ENCODE measurements at regions not wholly inside any gene's neighbourhood (a gene's known extent, or its start where the extent isn't known, plus 50 kb on each side); places are given as distances from the start of the nearest gene placed in this dataset.

DNA sequence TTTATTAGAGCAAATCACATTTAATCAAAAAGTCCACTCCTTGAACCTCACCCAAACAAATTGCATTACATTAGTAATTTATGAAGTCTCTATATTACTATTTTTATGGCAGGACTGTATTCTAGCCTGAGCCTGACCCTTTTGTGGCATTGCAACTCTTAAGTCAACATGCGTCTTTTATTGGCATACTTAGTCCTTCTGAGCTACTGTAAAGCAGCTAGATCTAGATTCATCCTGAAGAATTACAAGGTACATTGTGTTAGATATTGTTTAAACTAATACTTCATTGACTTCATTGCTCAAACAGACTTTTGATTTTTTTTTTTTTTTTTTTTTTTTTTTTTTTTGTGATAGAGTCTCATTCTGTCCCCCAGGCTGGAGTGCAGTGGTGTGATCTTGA is 1842.5 kb upstream of the CDH9 start:
- Histone ChIP-seq H3K18ac (ENCODE audit: insufficient read length, low read depth, low read length) (no peak overlapping the region), H4K5ac (ENCODE audit: insufficient read length, low read depth, low read length) (no peak overlapping the region), H3K79me2 (ENCODE audit: insufficient read depth, low read length) (no peaks in the 10 kb centered on the region), H2BK15ac (ENCODE audit: low read depth, low read length) (no peak overlapping the region), H3K56ac (ENCODE audit: insufficient read length, low read depth, low read length) (no peak overlapping the region), H3K4me1 (ENCODE audit: insufficient read depth, low read length) (no peaks in the 10 kb centered on the region), H3T11ph (ENCODE audit: low read length) (no peak overlapping the region), H3K4me2 (ENCODE audit: insufficient read depth, insufficient read length, low read length) (no peak overlapping the region), H3K23me2 (ENCODE audit: insufficient read length, low read depth, low read length, poor library complexity, severe bottlenecking) (no peaks in the 10 kb centered on the region), H2AFZ (ENCODE audit: low read length) (no peak overlapping the region), H2BK12ac (ENCODE audit: insufficient read length, low read depth, low read length) (no peak overlapping the region), H3K27ac (ENCODE audit: insufficient read length, low read depth, low read length) (no peak overlapping the region), H3K14ac (ENCODE audit: insufficient read depth, low read length) (no peak overlapping the region), H3K79me1 (ENCODE audit: insufficient read depth, low read depth, low read length, poor library complexity, severe bottlenecking) (no peaks in the 10 kb centered on the region), H2BK5ac (ENCODE audit: insufficient read length, low read length) (no peak overlapping the region), H2AK5ac (ENCODE audit: insufficient read length, low read length) (no peak overlapping the region), H2BK20ac (ENCODE audit: low read depth, low read length, poor library complexity, severe bottlenecking) (no peak overlapping the region), H4K8ac (replicated peaks; ENCODE audit: insufficient read length, low read depth, low read length) (no peak overlapping the region), H4K91ac (ENCODE audit: insufficient read length, low read depth, low read length) (no peak overlapping the region), H2BK120ac (ENCODE audit: low read depth, low read length, poor library complexity, severe bottlenecking) (no peak overlapping the region), H3K4ac (ENCODE audit: low read depth, low read length) (no peak overlapping the region), H3K9ac (ENCODE audit: extremely low read depth, insufficient read length, low read length) (no peak overlapping the region), H3K23ac (ENCODE audit: insufficient read length, low read depth, low read length) (no peak overlapping the region), H3K27me3 (ENCODE audit: insufficient read depth, low read length) (no peaks in the 10 kb centered on the region), H3K9me3 (ENCODE audit: control insufficient read depth, low read depth, low read length) (no peaks in the 10 kb centered on the region), H4K20me1 (ENCODE audit: control insufficient read depth, insufficient read depth, insufficient read length) (no peaks in the 10 kb centered on the region)
- Mint-ChIP-seq H3K36me3 (ENCODE audit: insufficient read depth in 1 of 3, low read depth in 3 of 3) (peaks cover 6 to 12% (median 6%) of the 10 kb centered on the region in 3 experiments), H3K27me3 (ENCODE audit: low read depth) (no peaks in the 10 kb centered on the region), H3K27ac (peak overlapping the region in 1 of 3 experiments; percentile 72; a peak in 1 of 7 replicates), H3K4me3 (no peak overlapping the region), H3K4me1 (no peaks in the 10 kb centered on the region), H3K9me3 (peaks cover 12 to 19% of the 10 kb centered on the region in 2 experiments)
- TF ChIP-seq, protein P1, sequence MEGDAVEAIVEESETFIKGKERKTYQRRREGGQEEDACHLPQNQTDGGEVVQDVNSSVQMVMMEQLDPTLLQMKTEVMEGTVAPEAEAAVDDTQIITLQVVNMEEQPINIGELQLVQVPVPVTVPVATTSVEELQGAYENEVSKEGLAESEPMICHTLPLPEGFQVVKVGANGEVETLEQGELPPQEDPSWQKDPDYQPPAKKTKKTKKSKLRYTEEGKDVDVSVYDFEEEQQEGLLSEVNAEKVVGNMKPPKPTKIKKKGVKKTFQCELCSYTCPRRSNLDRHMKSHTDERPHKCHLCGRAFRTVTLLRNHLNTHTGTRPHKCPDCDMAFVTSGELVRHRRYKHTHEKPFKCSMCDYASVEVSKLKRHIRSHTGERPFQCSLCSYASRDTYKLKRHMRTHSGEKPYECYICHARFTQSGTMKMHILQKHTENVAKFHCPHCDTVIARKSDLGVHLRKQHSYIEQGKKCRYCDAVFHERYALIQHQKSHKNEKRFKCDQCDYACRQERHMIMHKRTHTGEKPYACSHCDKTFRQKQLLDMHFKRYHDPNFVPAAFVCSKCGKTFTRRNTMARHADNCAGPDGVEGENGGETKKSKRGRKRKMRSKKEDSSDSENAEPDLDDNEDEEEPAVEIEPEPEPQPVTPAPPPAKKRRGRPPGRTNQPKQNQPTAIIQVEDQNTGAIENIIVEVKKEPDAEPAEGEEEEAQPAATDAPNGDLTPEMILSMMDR (conservative IDR thresholded peaks at IDR 0.05) = no peak
- DNase-seq = no peak
- no CpG with 5 or more reads among the region's 1 CpG for WGBS (ENCODE audit: extremely low coverage, insufficient read length, low lambda C conversion rate)

Data from H9 (cell line).